Fibroblast of the aortic adventitia (primary cell): ENCODE measurements at regions not wholly inside any gene's neighbourhood (a gene's known extent, or its start where the extent isn't known, plus 50 kb on each side); places are given as distances from the start of the nearest gene placed in this dataset.
A peak's percentile ranks its signal among the peaks of the same experiment; 100 is the strongest.

Source experiments
- DNase-seq: peaks from one replicate; pipeline ENCODE4 v3.0.0-alpha.2; 2010; ENCODE audit warnings: low read depth
- H3K4me3 ChIP-seq: 2 replicates; pipeline ENCODE4 v1.5.1; 2011; ENCODE audit warnings: low read depth, mild to moderate bottlenecking, control low read depth, low read length, moderate library complexity
- TF ChIP-seq, protein P1 (sequence below): IDR thresholded peaks from 2 replicates; pipeline ENCODE4 v1.5.1; 2011; ENCODE audit warnings: mild to moderate bottlenecking, low read length, control low read depth, inconsistent platforms; ENCODE audit not compliant: insufficient read depth

DNA sequence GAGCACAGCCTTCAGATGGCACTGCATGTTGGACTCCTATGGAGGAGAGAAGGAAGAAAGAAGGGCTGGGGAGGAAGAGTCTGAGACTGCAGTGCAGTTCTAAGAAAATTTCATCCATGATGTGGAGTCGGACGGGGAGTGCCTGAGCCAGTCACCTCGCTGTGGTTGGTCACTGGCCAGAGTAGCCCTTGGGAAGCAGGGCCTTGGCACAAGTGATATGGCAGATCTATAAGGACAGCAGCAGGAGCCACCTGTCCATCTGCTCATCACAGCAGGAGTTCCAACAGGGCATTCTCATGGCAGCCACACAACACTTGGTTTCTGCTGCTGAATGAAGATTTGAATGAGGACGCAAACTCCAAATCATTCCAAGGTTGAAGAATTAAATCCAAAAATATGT lies 314.8 kb downstream of the CYP26B1 start:
- TF ChIP-seq, protein P1, sequence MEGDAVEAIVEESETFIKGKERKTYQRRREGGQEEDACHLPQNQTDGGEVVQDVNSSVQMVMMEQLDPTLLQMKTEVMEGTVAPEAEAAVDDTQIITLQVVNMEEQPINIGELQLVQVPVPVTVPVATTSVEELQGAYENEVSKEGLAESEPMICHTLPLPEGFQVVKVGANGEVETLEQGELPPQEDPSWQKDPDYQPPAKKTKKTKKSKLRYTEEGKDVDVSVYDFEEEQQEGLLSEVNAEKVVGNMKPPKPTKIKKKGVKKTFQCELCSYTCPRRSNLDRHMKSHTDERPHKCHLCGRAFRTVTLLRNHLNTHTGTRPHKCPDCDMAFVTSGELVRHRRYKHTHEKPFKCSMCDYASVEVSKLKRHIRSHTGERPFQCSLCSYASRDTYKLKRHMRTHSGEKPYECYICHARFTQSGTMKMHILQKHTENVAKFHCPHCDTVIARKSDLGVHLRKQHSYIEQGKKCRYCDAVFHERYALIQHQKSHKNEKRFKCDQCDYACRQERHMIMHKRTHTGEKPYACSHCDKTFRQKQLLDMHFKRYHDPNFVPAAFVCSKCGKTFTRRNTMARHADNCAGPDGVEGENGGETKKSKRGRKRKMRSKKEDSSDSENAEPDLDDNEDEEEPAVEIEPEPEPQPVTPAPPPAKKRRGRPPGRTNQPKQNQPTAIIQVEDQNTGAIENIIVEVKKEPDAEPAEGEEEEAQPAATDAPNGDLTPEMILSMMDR = no peak
- no peak overlapping the region for H3K4me3 ChIP-seq
- DNase-seq = no peak

DNA sequence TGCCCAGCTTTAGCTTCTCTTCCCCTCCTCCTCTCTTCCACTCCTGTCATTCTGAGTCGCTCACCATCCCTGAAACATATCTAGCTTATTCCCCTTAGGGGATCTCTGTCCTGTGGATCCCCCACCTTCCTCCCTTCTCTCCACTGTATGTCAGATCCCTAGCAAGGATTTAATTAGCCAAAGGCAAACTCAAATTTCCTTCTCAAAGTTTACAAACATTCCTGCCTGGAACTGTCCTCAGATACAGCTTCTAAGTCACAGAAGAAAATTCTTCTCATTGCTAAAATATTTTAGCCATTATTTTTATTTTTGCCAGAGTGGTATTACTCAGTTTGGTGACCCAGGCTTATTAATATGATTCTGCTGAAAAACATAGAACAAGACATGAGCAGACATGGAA lies 315.3 kb downstream of the CYP26B1 start:
- H3K4me3 ChIP-seq = no peak overlapping the region
- TF ChIP-seq, protein P1 = no peak
- no peak for DNase-seq

DNA sequence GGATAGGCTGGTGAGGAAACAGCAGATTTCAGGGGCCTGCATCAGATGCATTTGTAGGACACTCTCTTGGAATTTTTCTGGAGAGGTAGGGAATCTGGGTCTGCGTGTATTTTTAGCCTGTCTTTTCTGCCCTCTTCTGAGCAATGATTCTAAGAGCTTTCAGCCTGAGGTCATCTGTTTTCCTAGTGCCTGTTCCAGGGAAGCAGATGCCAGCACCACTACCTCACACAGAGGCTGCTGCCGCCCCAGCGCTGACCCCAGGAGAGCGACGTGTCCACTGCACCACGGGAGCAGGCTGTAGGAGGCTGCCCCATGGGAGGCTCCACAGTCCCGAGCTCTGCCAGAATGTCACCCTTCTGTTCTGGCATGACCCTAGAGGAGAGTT lies 316.5 kb downstream of the CYP26B1 start:
- no peak overlapping the region for H3K4me3 ChIP-seq
- TF ChIP-seq, protein P1 = no peak
- DNase-seq = peak; percentile 90

DNA sequence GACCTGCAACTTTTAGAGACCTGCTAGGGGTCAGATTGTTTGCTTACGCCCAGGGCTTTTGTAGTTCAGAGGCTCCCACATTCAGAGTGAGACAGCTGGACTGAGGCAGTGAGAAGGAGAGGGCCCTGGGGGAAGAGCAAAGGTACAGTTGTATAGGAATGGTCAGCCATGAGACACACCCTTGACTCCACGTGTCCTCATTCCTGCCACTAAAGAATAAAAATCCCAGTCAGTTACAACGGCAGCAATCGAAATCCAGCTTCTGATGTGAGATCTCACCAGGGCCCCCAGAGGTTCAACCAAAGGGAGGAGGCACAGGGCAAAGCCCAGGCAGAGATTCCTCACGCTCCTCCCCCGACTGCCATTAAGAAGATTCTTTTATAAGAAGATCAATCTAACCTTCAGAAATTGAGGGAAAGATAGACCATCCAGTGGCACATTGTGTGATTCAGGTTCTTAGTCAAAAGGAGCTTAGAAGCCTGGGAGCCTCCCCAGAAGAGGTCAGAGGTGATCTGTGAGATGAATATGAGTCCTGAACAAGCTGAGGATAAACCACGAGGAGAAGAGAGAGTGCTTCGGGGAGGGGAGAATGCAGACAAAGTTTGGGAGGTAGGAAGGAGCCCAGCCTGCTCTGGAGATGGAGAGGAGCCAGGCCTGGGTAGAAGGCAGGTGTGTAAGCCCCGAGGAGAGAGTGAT lies 317.0 kb downstream of the CYP26B1 start:
- H3K4me3 ChIP-seq = no peak overlapping the region
- TF ChIP-seq, protein P1 = no peak
- no peak for DNase-seq

DNA sequence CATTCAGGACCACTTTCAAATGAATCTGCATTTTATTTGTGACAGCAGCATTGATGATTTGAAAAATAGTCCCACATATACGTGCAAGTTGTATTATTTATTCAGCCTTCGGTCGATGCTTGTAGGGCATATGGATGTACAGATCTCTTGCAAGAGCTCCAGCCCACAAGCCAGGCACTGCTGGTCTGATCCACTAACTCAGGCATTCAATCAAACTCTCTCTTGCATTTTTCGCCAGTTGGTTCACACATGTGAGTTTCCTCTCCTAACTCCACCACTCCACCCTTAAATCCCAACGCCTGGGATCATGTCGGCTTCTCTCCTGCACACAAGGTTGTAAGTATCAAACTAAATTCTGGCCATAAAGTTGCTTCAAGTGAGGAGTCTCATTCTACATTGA lies 318.7 kb downstream of the CYP26B1 start:
- no peak overlapping the region for H3K4me3 ChIP-seq
- DNase-seq = no peak
- TF ChIP-seq, protein P1 = no peak

DNA sequence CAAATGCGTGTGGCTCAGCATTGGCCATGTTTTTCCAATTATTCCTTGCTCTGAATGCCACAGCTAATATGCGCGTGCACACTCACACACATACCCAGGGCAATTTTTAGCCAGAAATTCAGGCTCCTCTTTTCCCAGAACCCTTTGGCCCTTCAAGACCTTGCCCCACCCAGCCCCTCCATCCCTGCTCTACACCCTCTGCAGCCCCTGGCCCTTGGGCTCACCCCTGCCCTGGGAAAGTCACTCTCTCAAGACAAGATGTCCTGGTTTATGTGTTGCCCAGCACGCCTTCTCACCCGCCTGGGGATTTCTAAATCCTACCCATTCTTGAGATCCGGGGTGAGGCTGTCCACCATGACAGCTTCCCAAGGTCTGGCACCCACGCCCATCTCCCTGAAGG lies 319.7 kb downstream of the CYP26B1 start:
- TF ChIP-seq, protein P1 = no peak
- no peak overlapping the region for H3K4me3 ChIP-seq
- DNase-seq = no peak

DNA sequence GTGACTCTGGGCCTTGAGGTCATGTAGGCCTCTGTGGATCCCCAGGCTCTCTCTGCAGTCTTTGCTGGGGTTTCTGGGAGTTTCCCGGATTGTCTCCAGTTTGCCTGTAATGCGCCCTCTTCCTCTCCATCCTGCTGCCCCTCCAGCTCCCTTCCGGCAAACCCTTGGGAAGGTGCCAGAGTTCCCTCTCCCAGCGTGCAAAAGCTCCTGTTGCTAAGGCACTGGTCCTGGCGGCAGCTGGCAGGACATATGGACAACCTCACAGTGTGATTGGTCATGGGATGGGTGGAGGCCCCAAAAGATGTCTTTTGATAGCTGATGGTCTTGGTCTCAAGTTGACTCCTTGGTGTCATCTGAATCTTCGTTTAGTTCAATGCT lies 320.1 kb downstream of the CYP26B1 start:
- H3K4me3 ChIP-seq = no peak overlapping the region
- no peak for DNase-seq
- TF ChIP-seq, protein P1 = no peak
